Suprapubic skin (tissue), 4 donors: ENCODE measurements at regions not wholly inside any gene's neighbourhood (a gene's known extent, or its start where the extent isn't known, plus 50 kb on each side); places are given as distances from the start of the nearest gene placed in this dataset.

Experiments
- CTCF ChIP-seq, 2 donors: fragments of 200-600 bp in 1 of 2; fragments of 450-650 bp in 1 of 2; sonication (generic) in 1 of 2; IDR thresholded peaks; one replicate each; pipeline ENCODE4 v1.5.1; 2016 to 2019; ENCODE audit warnings: antibody characterized with exemption in 2 of 2, mild to moderate bottlenecking in 1 of 2, moderate library complexity in 1 of 2
- EP300 ChIP-seq: sonication (generic); formaldehyde crosslinking; IDR thresholded peaks from one replicate; pipeline ENCODE4 v1.6.1; 2017; ENCODE audit warnings: antibody characterized with exemption
- POLR2A ChIP-seq, 2 donors: fragments of 450-650 bp; IDR thresholded peaks; one replicate each; pipeline ENCODE4 v1.6.1; 2017; ENCODE audit warnings: antibody characterized with exemption in 2 of 2, mild to moderate bottlenecking in 2 of 2, moderate library complexity in 2 of 2
- POLR2AphosphoS5 ChIP-seq, 3 donors: sonication (generic); formaldehyde crosslinking; IDR thresholded peaks; one replicate each; pipeline ENCODE4 v1.6.1; 2017; ENCODE audit warnings: antibody characterized with exemption in 3 of 3

- TF ChIP-seq POLR2A (IDR thresholded peaks at IDR 0.05) (no peak), CTCF (IDR thresholded peaks at IDR 0.05) (no peak), EP300 (no peak), POLR2AphosphoS5 (IDR thresholded peaks at IDR 0.05) (no peak)
Observed at GRCh38 chr13:22538400-22538799, 642.4 kb upstream of the SGCG start.
